GM12878 (cell line): ENCODE measurements at regions not wholly inside any gene's neighbourhood (a gene's known extent, or its start where the extent isn't known, plus 50 kb on each side); places are given as distances from the start of the nearest gene placed in this dataset.

Experiments
- ATAC-seq: fragments of 200-7000 bp; cut with Tn5 transposase; 3 replicates; pipeline ENCODE4 v1.9.1; 2020; ENCODE audit warnings: mild to moderate bottlenecking, moderate library complexity
- BruUV-seq: library from RNA; stranded (reverse); fragments of 400-500 nt; replicated peaks from 2 replicates; lab custom pipeline; 2021; lab: Mats Ljungman, UMichigan
- CTCF ChIA-PET: fragments of 300-600 bp; sonication (Branson Sonifier 250); formaldehyde crosslinking; extraction: SDS; loops from one replicate; lab custom pipeline; 2021; ENCODE audit warnings: inconsistent platforms; lab: Yijun Ruan, JAX
- POLR2A ChIA-PET: fragments of 350-600 bp; formaldehyde crosslinking; extraction: SDS; loops from one replicate; lab custom pipeline; 2021; ENCODE audit warnings: inconsistent platforms; lab: Charles Lee
- RAD21 ChIA-PET: fragments of 300-600 bp; sonication (Branson Sonifier 250); formaldehyde crosslinking; loops from one replicate; lab custom pipeline; 2023; ENCODE audit warnings: antibody characterized with exemption; ENCODE audit not compliant: unreplicated experiment; lab: Charles Lee
- SMC1A ChIA-PET: fragments of 300-600 bp; sonication (Branson Sonifier 250); formaldehyde crosslinking; loops from one replicate; lab custom pipeline; 2023; ENCODE audit not compliant: unreplicated experiment, uncharacterized antibody; lab: Charles Lee
- DNase-seq: peaks from one replicate; pipeline ENCODE4 v3.0.0-alpha.2; 2011; ENCODE audit warnings: low read depth, low spot score
- FAIRE-seq: peaks from 3 replicates; lab custom pipeline; 2011; peaks lifted over from hg19 to GRCh38; lab: Jason Lieb, UNC
- H2AFZ ChIP-seq: 2 replicates; pipeline ENCODE4 v1.6.0; 2011; ENCODE audit warnings: low read depth, low read length, control low read depth; ENCODE audit not compliant: control insufficient read depth
- H3K27ac ChIP-seq: 2 replicates; pipeline ENCODE4 v1.5.1; 2011; ENCODE audit warnings: control low read depth; ENCODE audit not compliant: control insufficient read depth, insufficient read depth
- H3K27me3 ChIP-seq, 2 experiments: replicated peaks in 1 of 2; 2 replicates each; pipeline versions ENCODE4 v1.6.0 to v1.6.1; 2011; ENCODE audit warnings: low read length in 1 of 2; ENCODE audit not compliant: control insufficient read depth in 2 of 2, insufficient read depth in 2 of 2
- H3K36me3 ChIP-seq, 2 experiments: 2 replicates each; pipeline ENCODE4 v1.5.1; 2011; ENCODE audit warnings: low read length in 1 of 2; ENCODE audit not compliant: control insufficient read depth in 2 of 2, insufficient read depth in 2 of 2
- H3K4me1 ChIP-seq: 2 replicates; pipeline ENCODE4 v1.6.1; 2011; ENCODE audit warnings: mild to moderate bottlenecking, low read length, moderate library complexity, mixed read lengths; ENCODE audit not compliant: control insufficient read depth, insufficient read depth
- H3K4me2 ChIP-seq: 2 replicates; pipeline ENCODE4 v1.6.0; 2011; ENCODE audit warnings: control low read depth; ENCODE audit not compliant: control insufficient read depth, insufficient read depth
- H3K4me3 ChIP-seq: fragments of 200-600 bp; sonication (generic); 2 replicates; pipeline ENCODE4 v1.5.1; 2016
- H3K79me2 ChIP-seq: 2 replicates; pipeline ENCODE4 v1.6.0; 2011; ENCODE audit warnings: low read length; ENCODE audit not compliant: control insufficient read depth, insufficient read depth
- H3K9ac ChIP-seq: 2 replicates; pipeline ENCODE4 v1.8.0; 2011; ENCODE audit warnings: low read length, control low read depth, mixed read lengths; ENCODE audit not compliant: control insufficient read depth, insufficient read depth
- H3K9me3 ChIP-seq: replicated peaks from 3 replicates; pipeline ENCODE4 v1.5.1; 2011; ENCODE audit warnings: mild to moderate bottlenecking, low read length; ENCODE audit not compliant: control insufficient read depth, insufficient read depth
- H4K20me1 ChIP-seq: 2 replicates; pipeline ENCODE4 v1.6.0; 2011; ENCODE audit not compliant: control insufficient read depth, insufficient read depth
- DPF2 ChIP-seq: fragments of 450-650 bp; IDR thresholded peaks from 2 replicates; pipeline ENCODE4 v1.6.1; 2017; ENCODE audit warnings: mild to moderate bottlenecking
- HSF1 ChIP-seq: fragments of 150-350 bp; IDR thresholded peaks from 2 replicates; pipeline ENCODE4 v1.6.1; 2014; ENCODE audit warnings: mild to moderate bottlenecking, low read depth, low read length
- SMAD1 ChIP-seq: fragments of 450-650 bp; IDR thresholded peaks from 2 replicates; pipeline ENCODE4 v1.6.1; 2018; ENCODE audit warnings: mild to moderate bottlenecking, low read depth; ENCODE audit not compliant: partially characterized antibody
- SMARCA5 ChIP-seq: fragments of 450-650 bp; IDR thresholded peaks from 2 replicates; pipeline ENCODE4 v1.6.1; 2017; ENCODE audit warnings: mild to moderate bottlenecking
- SREBF1 ChIP-seq: IDR thresholded peaks from 2 replicates; pipeline ENCODE4 v1.6.1; 2012; ENCODE audit warnings: mild to moderate bottlenecking, low read length
- SREBF2 ChIP-seq: IDR thresholded peaks from 2 replicates; pipeline ENCODE4 v1.6.1; 2012; ENCODE audit warnings: mild to moderate bottlenecking, low read length
- WGBS: methylation state at CpG from one replicate; pipeline ENCODE4 v1.1.6; 2016; ENCODE audit warnings: low lambda C conversion rate; ENCODE audit not compliant: insufficient replicate concordance, insufficient coverage; ENCODE audit errors: missing lambda C conversion rate; 5-methylcytosine and 5-hydroxymethylcytosine counted together
- in situ Hi-C: fragments of 300-500 bp; cut with MboI; formaldehyde crosslinking; loops from 9 replicates; pipeline ENCODE4 v1.14.3; 2018; ENCODE audit warnings: mixed read lengths
- intact Hi-C: fragments of 100-400 bp; cut with micrococcal nuclease; formaldehyde crosslinking; loops from one replicate; pipeline ENCODE4 v1.14.2; 2022; ENCODE audit not compliant: unreplicated experiment

- DNase-seq (no peak), FAIRE-seq (no peak), ATAC-seq (no peak)
- Histone ChIP-seq H3K27ac (no peak overlapping the region), H3K9ac (no peak overlapping the region), H4K20me1 (no peaks in the 10 kb centered on the region), H3K4me2 (no peak overlapping the region), H3K27me3 (no peaks in the 10 kb centered on the region), H3K79me2 (no peaks in the 10 kb centered on the region), H3K36me3 (no peaks in the 10 kb centered on the region), H3K9me3 (no peaks in the 10 kb centered on the region), H2AFZ (no peak overlapping the region), H3K4me3 (no peak overlapping the region), H3K4me1 (no peaks in the 10 kb centered on the region)
- ChIA-PET POLR2A (no interaction called here), RAD21 (no interaction called here), CTCF (no interaction called here), SMC1A (interaction anchor here (0.9 to 1.3 kb wide), 2 partner anchors 18 to 27 kb away, joined by 3 read pairs; no protein-coding TSS in a partner anchor)
- in situ Hi-C loops (no loop called here), intact Hi-C loops (no loop called here)
- no TSS peak for BruUV-seq
- no peak for TF ChIP-seq DPF2
- TF ChIP-seq SREBF1 = no peak
- TF ChIP-seq SMARCA5 = no peak
- TF ChIP-seq SREBF2 = no peak
- TF ChIP-seq HSF1 = no peak
- TF ChIP-seq SMAD1 = no peak
- 100% methylated on average over 2 of the region's 2 CpGs for WGBS
Measured at GRCh38 chr3:152113992-152114651, 154.6 kb upstream of the MBNL1 start.
